Left renal pelvis (tissue), 4 donors: ENCODE measurements at regions not wholly inside any gene's neighbourhood (a gene's known extent, or its start where the extent isn't known, plus 50 kb on each side); places are given as distances from the start of the nearest gene placed in this dataset.
"Not testable (repeated sequence)": the region's sequence is repeated elsewhere in the genome, so short reads cannot be mapped to it uniquely, and the experiment has no call there.

Experiments used
- DNase-seq, 4 donors: peaks; one replicate each; pipeline ENCODE4 v3.0.0-alpha.2; 2013; ENCODE audit warnings: low read depth in 4 of 4, low spot score in 3 of 4

DNA sequence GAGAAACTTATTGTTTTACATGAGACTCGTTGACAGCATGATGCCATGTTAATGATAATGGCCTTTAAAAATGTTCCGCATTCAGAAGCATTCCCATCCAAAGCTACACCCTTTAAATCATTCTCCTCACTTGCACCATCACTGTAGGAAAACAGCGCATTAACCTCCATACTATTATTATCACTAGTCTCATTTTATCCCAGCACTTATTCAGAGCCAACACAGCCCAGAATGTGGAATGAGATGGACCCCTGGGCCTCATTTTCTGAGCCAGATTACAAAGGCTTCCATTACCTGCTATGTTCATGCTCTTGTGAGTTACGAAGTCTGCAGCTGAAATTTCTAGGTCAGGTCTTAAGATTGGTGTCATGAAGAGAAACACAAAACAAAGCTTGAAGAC, 159.4 kb downstream of the HS3ST3A1 start:
- no peak for DNase-seq

DNA sequence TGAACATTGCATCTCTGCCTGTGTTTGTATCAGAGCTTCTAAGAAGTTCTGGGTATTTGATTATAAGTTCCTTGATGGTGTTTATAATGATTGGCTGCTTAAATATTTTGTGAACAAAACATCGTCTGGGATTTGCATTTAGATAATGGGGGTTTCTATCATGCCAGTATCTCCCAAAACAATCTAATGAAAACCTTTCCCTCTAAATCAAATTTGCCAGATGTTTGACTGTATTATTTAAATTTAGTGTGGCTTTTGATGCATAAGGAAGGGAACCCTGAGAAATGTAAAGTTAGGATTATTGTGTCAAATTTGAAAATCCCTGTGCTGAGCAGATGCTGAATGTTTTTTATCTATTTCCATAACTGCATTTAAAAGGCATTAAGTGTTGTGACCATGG, 159.9 kb downstream of the HS3ST3A1 start:
- no peak for DNase-seq

DNA sequence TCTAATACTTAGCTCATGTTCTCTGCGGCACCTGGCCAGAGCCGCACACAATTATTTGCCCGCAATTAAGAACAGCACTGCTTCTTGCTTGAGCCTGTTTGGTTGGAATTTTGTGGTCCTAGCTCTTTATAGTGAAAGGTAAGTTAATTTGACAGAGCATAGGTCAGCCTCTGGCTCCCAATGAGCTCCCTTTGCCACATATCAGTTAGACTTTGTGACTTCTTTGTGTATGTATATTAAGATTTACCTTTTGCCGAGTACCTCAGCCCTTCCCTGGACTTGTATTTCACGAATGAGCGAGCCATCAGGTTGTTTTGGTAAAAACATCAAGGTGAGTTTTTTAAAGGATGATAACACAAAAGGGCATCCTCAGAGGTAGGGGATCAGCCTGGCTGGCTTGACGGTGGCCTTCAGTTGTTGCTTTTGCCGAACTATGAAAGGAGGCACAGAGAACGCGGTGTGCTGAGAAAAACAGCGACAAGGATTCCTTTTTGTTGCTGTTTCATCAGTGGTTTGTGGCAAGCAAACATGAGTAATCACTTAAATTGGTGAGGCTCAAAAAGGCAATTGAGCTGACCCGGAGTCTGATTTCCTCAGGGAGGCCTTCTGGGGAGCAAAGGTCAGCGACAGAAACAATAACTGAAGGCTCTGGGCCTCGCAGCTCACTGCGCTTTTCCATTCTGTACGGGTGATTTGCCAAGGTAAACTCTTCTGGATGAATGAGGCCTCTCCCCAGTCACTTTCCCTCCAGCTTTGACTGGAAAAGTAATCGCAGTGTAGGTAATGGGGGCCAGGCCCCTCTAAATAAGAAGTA, 163.6 kb downstream of the HS3ST3A1 start:
- DNase-seq = no peak

DNA sequence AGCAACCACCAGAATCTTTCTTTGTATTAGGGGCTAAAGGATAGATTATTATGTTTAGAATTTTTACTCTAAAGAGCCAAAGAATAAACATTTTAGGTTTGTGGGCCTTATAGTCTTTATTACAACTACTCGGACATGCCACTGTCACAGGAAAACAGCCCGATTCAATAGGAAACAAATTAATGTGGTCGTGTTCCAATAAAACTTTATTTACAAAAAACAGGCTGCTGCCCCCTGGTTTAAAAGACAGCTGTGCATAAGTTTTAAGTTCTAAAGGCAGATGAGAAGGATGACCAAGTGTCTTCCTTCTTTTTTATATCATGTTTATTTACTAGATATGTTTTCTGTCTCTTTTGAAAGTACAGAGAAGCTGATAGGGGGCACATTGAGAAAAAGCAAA, 166.5 kb downstream of the HS3ST3A1 start:
- DNase-seq = no peak

DNA sequence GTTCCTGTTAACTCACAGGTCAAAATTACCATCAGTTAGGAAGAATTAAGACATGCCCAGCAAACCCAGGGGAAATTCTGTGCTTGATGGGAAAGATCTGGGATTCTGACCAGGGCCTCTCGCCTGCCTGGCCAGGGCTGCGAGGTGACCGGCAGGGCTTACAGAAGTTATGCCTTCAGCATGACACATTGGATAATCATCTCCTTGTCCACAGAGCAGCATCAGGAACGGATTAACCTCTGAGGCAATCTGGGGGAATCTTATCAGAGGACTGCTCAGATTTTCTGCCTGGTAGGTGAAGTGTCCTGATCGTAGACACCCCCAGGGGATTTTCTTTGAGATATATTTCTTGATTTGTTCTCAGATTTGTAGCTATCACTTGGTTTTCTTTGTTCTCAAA, 172.5 kb downstream of the HS3ST3A1 start:
- no peak for DNase-seq

DNA sequence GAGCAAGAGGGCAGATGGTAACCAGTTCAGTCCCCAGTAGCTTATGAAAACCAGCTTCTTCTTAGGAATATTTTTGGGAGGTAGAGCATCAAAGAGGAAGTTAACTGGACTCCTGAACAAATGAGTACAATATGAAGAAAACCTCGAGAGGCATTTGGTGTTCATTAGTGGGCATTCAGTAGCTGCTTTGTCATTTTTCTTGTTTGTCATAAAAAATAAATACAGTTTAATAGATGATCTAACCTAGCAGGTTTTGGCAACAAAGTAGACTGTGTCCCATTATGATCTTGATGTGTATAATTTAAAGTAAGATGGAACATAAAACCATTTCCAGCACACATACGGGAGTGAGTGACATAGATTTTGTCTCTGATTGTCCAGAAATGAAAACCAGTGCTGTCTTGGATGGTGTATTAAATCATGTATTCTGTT, 173.1 kb downstream of the HS3ST3A1 start:
- DNase-seq = no peak

DNA sequence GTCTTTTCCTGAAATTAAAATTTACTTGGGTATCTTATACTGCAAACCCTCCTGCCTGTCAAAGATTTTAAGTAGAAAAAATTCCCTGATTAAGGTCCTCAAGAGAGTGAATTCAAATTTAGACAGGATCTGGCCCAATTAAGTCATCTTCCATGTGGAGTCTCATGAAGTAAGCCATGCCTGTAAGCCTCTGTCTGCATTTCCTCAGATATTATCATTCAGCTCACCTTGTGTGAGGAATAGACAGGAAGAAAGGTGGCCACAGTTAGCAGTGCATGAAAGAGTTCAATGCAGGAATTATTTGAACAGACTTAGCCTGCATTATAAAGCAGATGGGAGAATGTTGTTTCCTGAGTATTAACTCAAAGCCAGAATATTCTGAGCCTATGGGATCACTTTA, 174.7 kb downstream of the HS3ST3A1 start:
- DNase-seq = no peak

DNA sequence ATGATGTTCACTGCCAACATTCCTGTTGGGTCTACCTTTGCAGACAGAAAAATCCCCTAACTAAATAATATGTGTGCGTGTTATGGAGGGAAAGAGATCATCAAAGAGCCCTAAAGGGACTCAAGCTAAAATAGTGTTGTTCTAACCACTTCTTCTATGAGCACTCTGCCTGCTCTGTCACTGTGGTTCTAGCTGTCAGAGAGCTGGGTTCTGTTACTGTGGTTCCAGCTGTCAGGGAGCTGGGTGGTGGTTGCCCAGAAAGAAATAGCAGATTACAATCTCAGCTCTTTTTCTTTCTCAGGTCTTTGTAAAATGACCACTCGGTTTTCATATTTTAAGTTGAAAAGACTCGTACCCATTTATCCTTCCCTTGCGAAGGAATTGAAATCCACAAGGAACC, 176.3 kb downstream of the HS3ST3A1 start:
- no peak for DNase-seq

DNA sequence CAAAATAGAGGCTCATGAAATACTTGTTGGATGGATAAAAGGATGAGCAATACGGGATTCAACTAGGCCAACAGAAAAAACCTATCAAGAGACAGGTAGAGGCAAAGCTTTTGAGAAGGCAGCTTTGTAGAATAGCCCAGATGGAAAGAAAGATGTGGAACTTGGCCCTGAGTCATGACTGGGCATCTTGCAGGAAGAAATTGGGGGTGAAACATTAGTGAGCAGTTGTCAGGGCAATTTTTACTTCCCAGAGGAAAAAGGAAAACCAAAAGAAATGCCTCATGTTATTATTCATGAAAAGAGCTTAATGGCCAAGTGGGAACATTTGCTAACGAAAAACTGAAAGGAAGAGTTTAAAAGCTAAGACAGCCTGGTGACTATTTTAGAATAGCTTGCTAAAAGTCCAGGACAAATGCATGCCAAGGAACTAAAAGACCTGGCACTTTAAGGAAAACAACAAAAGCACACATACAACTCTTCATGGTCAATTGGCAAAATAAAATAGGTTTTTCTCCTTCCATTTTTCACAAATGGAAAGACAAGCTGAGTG, 180.1 kb downstream of the HS3ST3A1 start:
- DNase-seq = no peak

DNA sequence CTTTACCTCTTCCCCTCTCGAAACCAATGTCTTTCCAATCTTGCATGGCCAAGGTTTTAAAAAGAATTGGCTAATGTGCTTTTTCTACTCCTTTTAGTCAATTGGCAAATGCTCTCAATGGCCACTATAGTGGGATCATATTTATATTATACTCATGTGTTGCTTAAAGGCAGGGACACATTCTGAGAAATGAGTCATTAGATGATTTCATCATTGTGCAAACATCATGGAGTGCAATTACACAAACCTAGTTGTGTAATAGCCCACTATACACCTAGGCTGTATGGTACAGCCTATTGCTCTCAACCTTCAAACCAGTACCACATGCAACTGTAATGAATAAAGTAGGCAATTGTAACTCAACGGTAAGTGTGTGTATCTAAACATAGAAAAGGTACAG, 180.9 kb downstream of the HS3ST3A1 start:
- no peak for DNase-seq

DNA sequence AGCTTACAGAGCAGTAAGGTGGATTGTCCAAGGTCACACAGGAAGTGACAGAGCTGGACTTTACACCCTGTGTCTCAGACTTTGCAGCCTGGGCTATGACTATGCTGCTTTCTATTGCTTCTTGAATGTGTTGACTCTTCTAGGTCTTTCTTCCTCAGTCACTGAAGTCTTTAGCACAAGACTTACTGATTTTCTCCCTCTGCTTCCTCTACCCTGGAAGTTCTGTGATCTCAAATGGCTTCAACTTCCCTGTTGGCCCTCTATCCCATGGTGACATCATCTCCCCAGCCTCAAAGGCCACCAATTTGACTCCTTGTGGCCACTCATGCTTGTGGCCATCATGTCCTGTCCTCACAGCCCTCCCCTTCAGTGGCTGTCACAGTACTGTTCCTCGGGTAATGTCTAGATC, 181.3 kb downstream of the HS3ST3A1 start:
- no peak for DNase-seq

DNA sequence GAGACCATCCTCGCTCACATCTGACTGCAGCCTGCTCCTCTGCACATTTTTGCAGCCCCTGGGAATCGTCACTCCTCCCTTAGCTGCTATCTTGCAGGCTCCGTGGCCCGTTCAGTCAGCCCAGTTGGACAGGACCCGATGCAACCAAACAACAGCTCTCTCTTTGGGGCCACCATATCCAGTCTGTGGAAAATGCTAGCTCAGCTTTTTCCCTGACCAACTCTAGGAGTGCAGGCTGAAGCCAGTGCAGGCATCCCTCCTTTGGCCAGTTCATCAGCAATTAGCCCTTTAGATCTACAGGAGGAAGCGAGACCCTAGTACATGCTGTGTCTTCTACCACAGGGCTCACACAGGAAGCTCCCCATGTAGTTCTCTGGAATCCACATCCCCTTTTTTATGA, 182.1 kb downstream of the HS3ST3A1 start:
- no peak for DNase-seq

DNA sequence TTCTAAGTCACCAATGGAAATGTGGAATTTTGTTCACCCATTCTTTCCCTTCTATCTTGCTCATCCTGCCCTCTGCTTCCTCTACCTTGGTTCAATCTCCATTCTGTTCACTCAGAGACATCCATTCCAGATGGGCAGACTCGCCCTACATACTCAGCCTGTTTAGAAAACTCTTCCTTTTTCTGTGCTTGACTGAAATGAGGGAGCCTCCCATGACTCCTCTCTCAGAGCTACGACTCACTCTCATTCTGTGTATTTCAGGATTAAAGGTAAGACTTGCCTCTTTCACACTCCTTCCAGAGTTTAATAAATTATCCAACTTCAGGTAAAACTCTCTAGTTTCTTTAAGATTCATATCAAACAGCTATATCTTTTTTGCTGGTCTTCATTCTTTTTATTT, 182.8 kb downstream of the HS3ST3A1 start:
- DNase-seq = no peak

DNA sequence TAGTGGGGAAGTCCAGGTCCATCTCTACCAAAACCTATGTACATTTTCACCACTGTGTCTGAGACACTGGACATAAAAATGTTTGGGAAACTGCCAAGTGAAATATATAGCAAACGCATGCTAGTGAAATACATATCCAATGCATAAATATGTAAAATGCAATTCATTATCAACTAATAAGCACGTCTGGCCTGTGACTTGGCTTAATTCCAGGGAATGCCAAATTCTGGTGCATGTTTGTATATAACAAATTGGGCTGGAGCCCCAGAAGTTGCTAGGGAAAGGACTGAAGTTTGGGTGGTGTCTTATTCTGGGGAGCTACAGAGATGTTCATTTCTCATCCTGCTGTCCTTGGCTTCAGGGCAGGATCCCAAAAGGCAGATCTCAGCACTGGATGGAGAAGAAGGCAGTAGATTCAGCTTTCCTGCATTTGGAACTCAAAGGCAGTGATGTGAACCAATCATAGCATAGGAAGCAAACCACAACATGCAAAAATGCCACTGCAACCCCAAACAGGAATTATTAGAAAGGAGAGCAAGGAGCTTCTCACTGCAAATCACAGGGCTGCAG, 184.3 kb downstream of the HS3ST3A1 start:
- DNase-seq = no peak

DNA sequence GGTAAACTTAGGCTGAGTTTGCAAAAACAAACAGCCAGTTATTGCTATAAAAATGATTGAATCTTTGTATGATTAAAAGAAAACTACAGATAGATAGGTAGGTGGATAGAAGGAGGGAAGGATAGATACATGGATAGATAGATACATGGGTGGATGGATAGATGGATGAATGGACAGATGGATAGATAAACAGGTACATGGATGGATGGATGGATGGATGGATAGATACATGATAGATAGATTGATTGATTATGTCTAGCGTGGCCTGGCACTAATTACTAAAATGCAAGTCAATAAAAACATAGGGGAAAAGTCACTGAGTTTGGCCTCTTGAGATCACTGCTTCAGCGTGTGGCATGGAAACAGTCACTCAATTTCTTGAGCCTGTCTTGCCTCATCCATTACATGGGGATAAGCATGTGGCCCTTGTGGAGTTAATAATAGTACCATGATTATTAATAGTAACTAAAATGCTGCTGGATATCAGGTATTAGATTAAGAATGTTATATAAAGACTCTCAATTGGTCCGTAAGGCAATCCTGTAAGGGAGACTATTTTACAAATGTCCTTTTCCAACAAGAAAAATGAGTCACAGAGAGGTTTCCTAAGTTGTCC, 184.9 kb downstream of the HS3ST3A1 start:
- no peak for DNase-seq

DNA sequence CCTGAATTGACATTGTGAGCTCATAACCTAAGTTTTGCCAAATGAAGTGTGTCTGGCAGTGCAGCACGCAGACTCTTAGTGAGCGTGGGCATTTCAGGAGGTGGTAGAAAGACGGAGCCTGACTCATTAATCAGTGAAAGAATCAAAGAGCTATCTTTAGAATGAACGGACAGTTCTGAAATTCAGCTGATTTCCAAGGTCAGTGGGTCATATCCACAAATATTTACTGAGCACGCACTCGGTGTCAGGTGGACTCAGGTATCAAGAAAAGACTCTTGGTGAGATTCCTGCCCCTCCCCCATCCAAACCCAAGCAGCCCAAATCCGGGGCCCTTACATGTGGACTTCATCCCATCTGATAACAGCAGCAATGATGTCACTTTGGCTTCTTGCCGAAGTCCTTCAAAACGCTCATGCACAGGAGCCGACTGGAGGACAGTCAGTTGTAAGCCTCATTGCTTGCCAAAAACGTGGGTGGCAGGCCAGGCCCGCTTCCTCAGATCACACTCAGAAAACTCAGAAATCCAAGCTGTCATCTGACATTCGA, 185.8 kb downstream of the HS3ST3A1 start:
- no peak for DNase-seq

DNA sequence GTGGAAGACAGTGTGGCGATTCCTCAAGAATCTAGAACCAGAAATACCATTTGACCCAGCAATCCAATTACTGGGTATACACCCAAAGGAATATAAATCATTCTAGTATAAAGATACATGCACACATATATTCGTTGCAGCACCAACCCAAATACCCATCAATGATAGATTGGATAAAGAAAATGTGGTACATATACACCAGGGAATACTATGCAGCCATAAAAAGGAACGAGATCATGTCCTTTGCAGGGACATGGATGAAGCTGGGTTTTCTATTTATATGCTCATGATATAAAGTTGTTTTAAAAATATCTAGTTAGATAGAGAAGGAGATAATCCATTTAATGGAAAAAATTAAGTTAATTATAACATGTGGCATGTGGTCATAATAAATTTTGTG, 186.5 kb downstream of the HS3ST3A1 start:
- DNase-seq = not testable (repeated sequence)

DNA sequence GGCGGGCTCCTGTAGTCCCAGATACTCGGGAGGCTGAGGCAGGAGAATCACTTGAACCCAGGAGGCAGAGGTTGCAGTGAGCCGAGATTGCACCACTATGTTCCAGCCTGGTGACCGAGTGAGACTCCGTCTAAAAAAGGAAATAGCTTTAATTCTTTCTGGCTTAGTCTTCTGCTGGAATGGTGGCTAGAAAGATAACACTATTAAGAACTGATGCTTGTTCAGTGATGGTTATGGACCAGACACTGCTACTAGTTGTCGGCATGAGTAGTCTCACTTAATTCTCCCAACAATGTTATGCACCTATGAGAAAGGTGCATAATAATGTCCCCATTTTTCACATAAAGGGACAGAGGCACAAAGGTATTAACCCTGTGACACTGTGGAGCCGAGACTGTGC, 188.7 kb downstream of the HS3ST3A1 start:
- no peak for DNase-seq

DNA sequence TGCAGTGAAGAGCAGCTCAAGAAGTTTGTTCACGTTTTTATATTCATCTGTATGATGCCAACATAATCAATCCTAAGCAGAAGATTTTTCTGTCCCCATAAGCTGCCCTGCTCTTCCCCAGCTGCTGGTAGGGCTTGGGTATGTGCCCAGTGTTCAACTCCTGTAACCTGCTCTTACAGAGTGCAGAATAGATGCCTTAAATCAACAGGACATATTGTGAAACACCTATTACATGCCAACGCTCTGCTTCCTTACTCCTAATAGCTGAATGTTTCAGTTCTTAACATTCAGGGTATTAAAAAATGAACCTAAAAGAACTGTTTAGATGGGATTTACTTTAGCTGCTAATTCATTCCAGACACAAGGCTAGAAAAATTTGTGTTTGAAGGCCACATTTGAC, 190.9 kb downstream of the HS3ST3A1 start:
- no peak for DNase-seq

DNA sequence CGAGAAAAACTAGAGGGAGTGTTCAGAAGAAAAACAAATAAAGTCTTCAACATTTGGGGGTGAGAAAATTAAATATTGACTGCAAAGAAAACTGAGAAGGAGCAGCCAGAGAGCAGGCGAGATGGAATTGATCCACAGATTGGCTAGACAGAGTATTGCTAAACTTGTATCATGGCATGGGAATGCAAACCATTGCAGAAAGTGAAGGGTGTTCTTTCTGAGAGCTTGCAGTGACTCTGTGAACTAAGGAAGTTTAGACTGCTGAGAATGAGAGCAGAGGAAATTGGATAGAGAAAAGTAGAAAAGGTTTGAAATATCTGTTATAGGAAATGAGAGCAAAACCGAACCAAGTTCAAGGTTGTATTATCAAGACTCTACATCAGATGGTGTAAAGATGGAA, 191.5 kb downstream of the HS3ST3A1 start:
- DNase-seq = no peak

DNA sequence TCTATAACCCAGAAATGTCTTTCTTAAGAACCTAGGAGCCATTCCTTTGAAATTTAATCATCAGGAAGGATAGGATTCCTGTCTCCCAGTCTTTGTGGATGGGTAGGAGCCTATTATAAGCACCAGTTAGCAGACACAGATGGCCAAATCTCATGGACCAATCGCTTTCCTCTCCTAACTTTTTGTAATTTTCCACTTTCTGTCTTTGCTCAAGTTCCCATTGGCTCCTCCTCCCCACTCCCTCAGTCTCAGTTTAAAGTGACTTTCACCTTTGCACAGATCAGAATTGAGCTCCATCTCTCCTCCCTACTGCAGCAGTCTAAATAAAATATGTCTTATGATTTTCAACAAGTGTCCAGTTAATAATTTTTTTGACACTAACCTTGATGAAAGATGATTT, 192.3 kb downstream of the HS3ST3A1 start:
- no peak for DNase-seq

DNA sequence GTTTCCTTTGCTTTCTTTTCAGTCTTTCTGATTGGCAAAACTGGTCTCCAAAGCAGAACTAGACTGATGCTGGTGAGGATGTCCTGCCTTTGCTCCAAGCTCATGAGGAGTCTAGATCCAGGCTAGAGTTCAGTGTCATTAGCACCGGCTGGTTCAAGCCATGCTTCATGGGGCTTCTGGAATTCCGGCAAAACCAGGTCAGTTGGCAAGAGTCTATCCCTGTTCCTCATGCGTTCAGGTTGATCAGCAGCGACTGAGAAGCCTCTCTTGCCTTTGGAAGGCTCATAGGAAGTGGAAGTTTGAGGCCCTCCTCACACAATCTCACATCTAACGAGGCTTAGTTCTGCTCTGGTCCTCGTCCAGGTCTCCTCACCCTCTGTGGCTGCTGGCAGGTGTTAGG, 194.3 kb downstream of the HS3ST3A1 start:
- DNase-seq = no peak
